Thyroid gland (tissue), 4 donors: ENCODE measurements at regions not wholly inside any gene's neighbourhood (a gene's known extent, or its start where the extent isn't known, plus 50 kb on each side); places are given as distances from the start of the nearest gene placed in this dataset.

Experiments used
- DNase-seq, 2 donors: peaks; one replicate each; pipeline ENCODE4 v3.0.0-alpha.2; 2019
- H3K27ac ChIP-seq, 3 donors: fragments of 200-600 bp; sonication (generic); 1 replicate in 2 of 3; 2 replicates in 1 of 3; pipeline ENCODE4 v1.5.1; 2016 to 2019; ENCODE audit warnings: mild to moderate bottlenecking in 1 of 3, moderate library complexity in 1 of 3
- H3K27me3 ChIP-seq: fragments of 200-600 bp; sonication (generic); one replicate; pipeline ENCODE4 v1.5.1; 2019
- H3K36me3 ChIP-seq, 2 donors: fragments of 200-600 bp; sonication (generic); one replicate each; pipeline ENCODE4 v1.5.1; 2016 to 2019
- H3K4me1 ChIP-seq, 2 donors: fragments of 200-600 bp; sonication (generic); one replicate each; pipeline ENCODE4 v1.5.1; 2017 to 2019
- H3K4me3 ChIP-seq, 3 donors: fragments of 200-600 bp; sonication (generic); replicated peaks in 1 of 3; 1 replicate in 2 of 3; 2 replicates in 1 of 3; pipeline ENCODE4 v1.5.1; 2016; ENCODE audit warnings: mild to moderate bottlenecking in 1 of 3
- H3K9me3 ChIP-seq: fragments of 200-600 bp; sonication (generic); one replicate; pipeline ENCODE4 v1.5.1; 2017
- POLR2A ChIP-seq, 2 donors: fragments of 450-650 bp; IDR thresholded peaks; one replicate each; pipeline ENCODE4 v1.6.1; 2017; ENCODE audit warnings: antibody characterized with exemption in 2 of 2, mild to moderate bottlenecking in 2 of 2, moderate library complexity in 1 of 2
- WGBS, 2 donors: methylation state at CpG; one replicate each; pipeline ENCODE4 v1.1.5; 2017; 5-methylcytosine and 5-hydroxymethylcytosine counted together
- intact Hi-C: fragments of 100-400 bp; cut with DNase I; formaldehyde crosslinking; loops from one replicate; pipeline ENCODE4 v1.15.1; 2023
- TF ChIP-seq, protein P1 (sequence below), 6 experiments: fragments of 200-600 bp in 3 of 6; fragments of 450-650 bp in 3 of 6; sonication (generic) in 3 of 6; IDR thresholded peaks; one replicate each; pipeline ENCODE4 v1.5.1; 2016 to 2019; ENCODE audit warnings: antibody characterized with exemption in 6 of 6, mild to moderate bottlenecking in 2 of 6, inconsistent platforms in 1 of 6, moderate library complexity in 1 of 6

GRCh38 chr2:187935126-187935525 is 356.5 kb upstream of the GULP1 start:
- TF ChIP-seq, protein P1, sequence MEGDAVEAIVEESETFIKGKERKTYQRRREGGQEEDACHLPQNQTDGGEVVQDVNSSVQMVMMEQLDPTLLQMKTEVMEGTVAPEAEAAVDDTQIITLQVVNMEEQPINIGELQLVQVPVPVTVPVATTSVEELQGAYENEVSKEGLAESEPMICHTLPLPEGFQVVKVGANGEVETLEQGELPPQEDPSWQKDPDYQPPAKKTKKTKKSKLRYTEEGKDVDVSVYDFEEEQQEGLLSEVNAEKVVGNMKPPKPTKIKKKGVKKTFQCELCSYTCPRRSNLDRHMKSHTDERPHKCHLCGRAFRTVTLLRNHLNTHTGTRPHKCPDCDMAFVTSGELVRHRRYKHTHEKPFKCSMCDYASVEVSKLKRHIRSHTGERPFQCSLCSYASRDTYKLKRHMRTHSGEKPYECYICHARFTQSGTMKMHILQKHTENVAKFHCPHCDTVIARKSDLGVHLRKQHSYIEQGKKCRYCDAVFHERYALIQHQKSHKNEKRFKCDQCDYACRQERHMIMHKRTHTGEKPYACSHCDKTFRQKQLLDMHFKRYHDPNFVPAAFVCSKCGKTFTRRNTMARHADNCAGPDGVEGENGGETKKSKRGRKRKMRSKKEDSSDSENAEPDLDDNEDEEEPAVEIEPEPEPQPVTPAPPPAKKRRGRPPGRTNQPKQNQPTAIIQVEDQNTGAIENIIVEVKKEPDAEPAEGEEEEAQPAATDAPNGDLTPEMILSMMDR (IDR thresholded peaks at IDR 0.05): no peak
- no peak for TF ChIP-seq POLR2A (IDR thresholded peaks at IDR 0.05)
- intact Hi-C loops: no loop called here
- H3K36me3 ChIP-seq: no peaks in the 10 kb centered on the region
- no peaks in the 10 kb centered on the region for H3K27me3 ChIP-seq
- H3K4me3 ChIP-seq: no peak overlapping the region
- no peak for DNase-seq
- no peaks in the 10 kb centered on the region for H3K4me1 ChIP-seq
- WGBS, 2 donors: 86 to 92% methylated on average over 5 to 6 of the region's 6 CpGs
- no peak overlapping the region for H3K27ac ChIP-seq
- no peaks in the 10 kb centered on the region for H3K9me3 ChIP-seq

GRCh38 chr2:187936228-187936627 is 355.4 kb upstream of the GULP1 start:
- WGBS, 2 donors: 56 to 62% methylated on average over 2 of the region's 2 CpGs
- TF ChIP-seq POLR2A (IDR thresholded peaks at IDR 0.05): no peak
- TF ChIP-seq, protein P1 (IDR thresholded peaks at IDR 0.05): no peak
- Histone ChIP-seq H3K27ac (no peak overlapping the region), H3K9me3 (no peaks in the 10 kb centered on the region), H3K36me3 (no peaks in the 10 kb centered on the region), H3K4me3 (no peak overlapping the region), H3K4me1 (no peaks in the 10 kb centered on the region), H3K27me3 (no peaks in the 10 kb centered on the region)
- DNase-seq: no peak
- intact Hi-C loops: no loop called here

DNA sequence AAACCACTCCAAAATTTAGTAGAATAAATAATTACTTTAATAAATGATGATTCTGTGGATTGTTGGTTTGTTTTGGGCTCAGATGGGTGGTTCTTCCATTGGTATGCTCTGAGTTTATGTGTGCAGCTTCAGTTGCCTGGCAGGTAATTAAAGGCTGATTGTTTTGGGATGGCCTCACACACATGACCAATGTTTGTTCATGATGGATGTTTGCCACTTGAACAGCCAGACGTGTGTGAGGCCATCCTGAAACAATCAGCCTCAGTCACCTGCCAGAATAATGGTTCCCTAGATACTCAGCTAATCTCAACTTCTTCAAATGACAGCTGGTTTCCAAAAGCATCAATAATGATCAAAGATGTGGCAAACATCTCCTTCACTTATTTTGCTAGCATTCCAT is 352.5 kb upstream of the GULP1 start:
- no peak for TF ChIP-seq POLR2A (IDR thresholded peaks at IDR 0.05)
- TF ChIP-seq, protein P1 (IDR thresholded peaks at IDR 0.05): no peak
- intact Hi-C loops: no loop called here
- DNase-seq: no peak
- no peak overlapping the region for H3K4me3 ChIP-seq
- WGBS, 2 donors: 27 to 40% methylated on average over 1 of the region's 1 CpG
- H3K27me3 ChIP-seq: no peaks in the 10 kb centered on the region
- no peak overlapping the region for H3K27ac ChIP-seq
- H3K4me1 ChIP-seq: no peaks in the 10 kb centered on the region
- no peaks in the 10 kb centered on the region for H3K9me3 ChIP-seq
- H3K36me3 ChIP-seq: no peaks in the 10 kb centered on the region

GRCh38 chr2:187942876-187943275 is 348.8 kb upstream of the GULP1 start:
- H3K4me1 ChIP-seq: no peaks in the 10 kb centered on the region
- H3K4me3 ChIP-seq: no peak overlapping the region
- no peaks in the 10 kb centered on the region for H3K27me3 ChIP-seq
- intact Hi-C loops: no loop called here
- TF ChIP-seq POLR2A (IDR thresholded peaks at IDR 0.05): no peak
- TF ChIP-seq, protein P1 (IDR thresholded peaks at IDR 0.05): no peak
- no peak for DNase-seq
- no peaks in the 10 kb centered on the region for H3K36me3 ChIP-seq
- H3K9me3 ChIP-seq: no peaks in the 10 kb centered on the region
- H3K27ac ChIP-seq: no peak overlapping the region

GRCh38 chr2:187943772-187944369 is 347.8 kb upstream of the GULP1 start:
- H3K4me1 ChIP-seq: no peaks in the 10 kb centered on the region
- intact Hi-C loops: no loop called here
- TF ChIP-seq, protein P1 (IDR thresholded peaks at IDR 0.05): no peak
- TF ChIP-seq POLR2A (IDR thresholded peaks at IDR 0.05): no peak
- DNase-seq: no peak
- H3K27me3 ChIP-seq: no peaks in the 10 kb centered on the region
- no peaks in the 10 kb centered on the region for H3K9me3 ChIP-seq
- H3K27ac ChIP-seq: no peak overlapping the region
- no peak overlapping the region for H3K4me3 ChIP-seq
- WGBS, 2 donors: 92 to 93% methylated on average over 6 of the region's 6 CpGs
- no peaks in the 10 kb centered on the region for H3K36me3 ChIP-seq
